ENCODE measurements at regions not wholly inside any gene's neighbourhood (a gene's known extent, or its start where the extent isn't known, plus 50 kb on each side); places are given as distances from the start of the nearest gene placed in this dataset.

DNA sequence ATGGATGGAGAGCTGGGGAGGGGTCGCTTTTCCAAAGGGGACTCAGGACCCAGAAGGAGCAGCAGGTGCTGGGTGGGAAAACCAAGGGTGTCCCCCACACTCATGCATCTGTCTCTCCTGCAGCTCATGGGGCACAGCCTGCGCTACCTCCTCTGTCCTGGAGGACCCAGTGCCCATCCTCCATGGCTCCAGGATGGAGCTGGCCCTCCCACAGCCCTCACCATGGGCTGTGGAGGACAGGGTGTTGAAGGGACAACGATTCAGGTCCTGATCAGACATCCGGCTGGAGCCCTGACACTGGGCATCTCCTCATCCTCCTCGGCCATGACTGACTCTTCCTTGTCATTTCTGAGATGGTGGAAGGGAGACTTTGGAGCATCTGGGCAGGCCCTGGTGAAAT is 97.9 kb upstream of the SULF2 start:
- TF ChIP-seq, protein P1, sequence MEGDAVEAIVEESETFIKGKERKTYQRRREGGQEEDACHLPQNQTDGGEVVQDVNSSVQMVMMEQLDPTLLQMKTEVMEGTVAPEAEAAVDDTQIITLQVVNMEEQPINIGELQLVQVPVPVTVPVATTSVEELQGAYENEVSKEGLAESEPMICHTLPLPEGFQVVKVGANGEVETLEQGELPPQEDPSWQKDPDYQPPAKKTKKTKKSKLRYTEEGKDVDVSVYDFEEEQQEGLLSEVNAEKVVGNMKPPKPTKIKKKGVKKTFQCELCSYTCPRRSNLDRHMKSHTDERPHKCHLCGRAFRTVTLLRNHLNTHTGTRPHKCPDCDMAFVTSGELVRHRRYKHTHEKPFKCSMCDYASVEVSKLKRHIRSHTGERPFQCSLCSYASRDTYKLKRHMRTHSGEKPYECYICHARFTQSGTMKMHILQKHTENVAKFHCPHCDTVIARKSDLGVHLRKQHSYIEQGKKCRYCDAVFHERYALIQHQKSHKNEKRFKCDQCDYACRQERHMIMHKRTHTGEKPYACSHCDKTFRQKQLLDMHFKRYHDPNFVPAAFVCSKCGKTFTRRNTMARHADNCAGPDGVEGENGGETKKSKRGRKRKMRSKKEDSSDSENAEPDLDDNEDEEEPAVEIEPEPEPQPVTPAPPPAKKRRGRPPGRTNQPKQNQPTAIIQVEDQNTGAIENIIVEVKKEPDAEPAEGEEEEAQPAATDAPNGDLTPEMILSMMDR (IDR thresholded peaks at IDR 0.05; ENCODE audit: low read depth, low read length) = no peak
- DNase-seq = no peak
- no peak overlapping the region for H3K27ac ChIP-seq

DNA sequence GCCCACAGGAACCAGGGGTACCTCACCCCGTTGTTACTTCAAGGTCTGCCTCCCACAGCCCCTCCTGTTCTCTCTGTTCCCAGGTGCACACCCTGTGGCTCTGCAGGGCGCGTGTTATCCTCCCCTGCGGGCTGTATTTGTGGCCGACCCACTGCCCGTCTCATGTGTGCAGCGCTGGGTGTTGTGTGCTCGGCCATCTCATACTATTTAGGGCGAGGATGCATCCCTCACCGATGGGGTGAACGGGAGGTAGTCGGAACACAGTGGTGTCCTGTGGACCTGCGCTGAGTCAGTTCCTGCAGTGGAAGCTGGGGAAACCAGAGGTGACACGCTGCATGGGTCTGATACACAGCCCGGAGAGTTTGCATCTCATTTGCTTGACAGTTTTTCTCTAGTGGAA is 94.5 kb upstream of the SULF2 start:
- no peak for DNase-seq

More for the DNA sequence above, 97.9 kb upstream of the SULF2 start:
- Histone ChIP-seq H3K36me3 (no peaks in the 10 kb centered on the region), H3K4me3 (ENCODE audit: low read depth, low read length) (no peak overlapping the region), H3K27me3 (ENCODE audit: insufficient read depth, low read depth, severe bottlenecking) (no peaks in the 10 kb centered on the region), H3K9me3 (ENCODE audit: severe bottlenecking) (no peaks in the 10 kb centered on the region)

DNA sequence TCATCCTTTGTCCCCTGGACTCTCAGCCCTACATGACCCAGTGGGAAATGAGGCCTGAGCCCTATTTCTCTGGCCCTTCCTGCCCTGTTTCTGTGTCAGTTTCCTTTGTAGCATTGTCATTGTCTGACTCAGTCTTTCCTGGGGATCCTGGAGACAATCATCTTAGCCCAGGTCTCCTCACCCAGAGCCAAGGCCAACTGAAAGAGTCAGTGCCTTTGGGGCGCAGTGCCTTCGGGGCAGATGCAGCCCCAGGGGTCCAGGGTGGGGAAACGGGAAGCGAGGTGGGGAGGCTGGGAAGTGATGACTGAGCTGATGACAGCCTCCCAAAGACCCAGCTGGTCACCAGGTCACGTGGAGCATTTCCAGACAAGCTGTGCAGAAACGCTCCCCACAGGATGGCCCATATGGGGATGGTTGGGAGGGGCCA is 93.3 kb upstream of the SULF2 start:
- TF ChIP-seq, protein P1 (IDR thresholded peaks at IDR 0.05; ENCODE audit: low read depth, low read length) = no peak
- Histone ChIP-seq H3K27ac (no peak overlapping the region), H3K36me3 (no peaks in the 10 kb centered on the region), H3K27me3 (ENCODE audit: insufficient read depth, low read depth, severe bottlenecking) (no peaks in the 10 kb centered on the region), H3K9me3 (ENCODE audit: severe bottlenecking) (no peaks in the 10 kb centered on the region), H3K4me3 (ENCODE audit: low read depth, low read length) (no peak overlapping the region)
- peak; percentile 35 for DNase-seq

More for the DNA sequence above, 94.5 kb upstream of the SULF2 start:
- Histone ChIP-seq H3K27ac (no peak overlapping the region), H3K9me3 (ENCODE audit: severe bottlenecking) (no peaks in the 10 kb centered on the region), H3K4me3 (ENCODE audit: low read depth, low read length) (no peak overlapping the region), H3K36me3 (no peaks in the 10 kb centered on the region), H3K27me3 (ENCODE audit: insufficient read depth, low read depth, severe bottlenecking) (no peaks in the 10 kb centered on the region)
- TF ChIP-seq, protein P1 (IDR thresholded peaks at IDR 0.05; ENCODE audit: low read depth, low read length) = no peak

DNA sequence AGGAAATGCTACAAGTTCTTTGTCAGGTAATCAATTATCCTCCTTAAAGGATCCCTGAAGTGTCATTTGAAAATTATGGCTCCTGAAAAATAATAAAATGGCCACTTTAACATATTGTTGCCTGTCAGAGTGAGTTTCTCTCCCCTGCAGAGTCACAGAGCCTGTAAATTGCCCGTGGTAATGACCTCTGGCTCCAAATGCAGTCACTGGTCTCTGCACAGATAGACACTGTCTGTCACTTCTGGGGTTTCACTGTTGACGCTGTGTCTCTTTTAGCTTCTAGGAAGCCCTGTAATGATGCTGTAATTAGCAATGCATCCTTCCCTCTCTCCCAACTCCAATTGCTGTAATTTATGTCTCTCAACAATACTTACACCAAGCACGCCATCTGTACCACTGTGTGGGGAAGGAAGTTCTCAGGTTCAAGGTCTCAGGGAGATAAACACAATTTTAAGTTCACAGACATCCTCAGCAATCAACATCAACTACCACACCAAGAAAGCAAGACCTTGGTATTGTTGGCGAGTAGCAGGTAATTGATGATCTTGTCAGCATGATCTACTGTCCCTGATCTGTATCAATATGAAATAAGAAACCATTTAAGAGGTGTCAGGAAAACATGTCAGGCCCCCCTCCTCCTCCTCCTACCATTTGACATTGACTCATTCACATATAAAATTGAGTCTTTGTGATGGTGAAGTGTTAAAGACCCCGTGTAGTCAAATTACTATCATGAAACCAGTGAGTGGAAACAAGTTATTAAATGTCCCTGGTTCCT is 91.2 kb upstream of the SULF2 start:
- TF ChIP-seq, protein P1 (IDR thresholded peaks at IDR 0.05; ENCODE audit: low read depth, low read length) = no peak
- Histone ChIP-seq H3K27ac (no peak overlapping the region), H3K27me3 (ENCODE audit: insufficient read depth, low read depth, severe bottlenecking) (no peaks in the 10 kb centered on the region), H3K36me3 (no peaks in the 10 kb centered on the region), H3K4me3 (ENCODE audit: low read depth, low read length) (no peak overlapping the region), H3K9me3 (ENCODE audit: severe bottlenecking) (no peaks in the 10 kb centered on the region)
- DNase-seq = no peak

DNA sequence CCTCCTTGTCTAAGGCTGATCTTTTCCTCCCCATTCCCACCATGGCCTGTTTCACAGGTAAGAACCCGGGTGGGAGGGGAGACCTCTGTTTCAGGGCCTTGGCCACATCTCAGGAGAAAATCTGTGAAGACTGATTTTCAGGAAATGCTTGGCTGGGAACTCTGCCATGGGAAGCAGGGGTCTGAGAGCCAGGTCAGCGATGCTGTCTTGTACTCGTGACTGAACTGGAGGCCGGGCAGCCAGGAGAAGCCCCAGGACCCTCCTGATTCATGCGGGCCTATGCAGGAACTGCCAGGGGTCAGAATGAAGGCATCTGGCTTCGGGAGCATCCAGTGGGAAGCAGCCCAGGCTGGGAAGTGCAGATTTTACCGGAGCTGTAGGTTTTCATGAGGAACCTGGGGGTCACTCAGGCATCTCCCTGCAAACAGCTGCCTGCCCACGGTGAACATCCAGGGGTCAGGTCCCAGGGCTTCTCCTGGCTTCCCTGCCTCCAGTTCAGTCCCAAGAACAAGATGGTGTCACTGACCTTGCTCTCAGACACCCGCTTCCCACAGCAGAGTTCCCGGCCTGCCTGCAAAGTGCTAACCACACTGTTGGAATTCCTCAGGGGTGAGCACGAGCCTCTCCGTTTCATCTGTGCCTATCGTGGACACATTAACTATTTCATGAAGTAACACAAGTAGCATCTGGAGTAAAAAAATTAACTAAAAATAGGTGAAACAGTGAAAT is 90.2 kb upstream of the SULF2 start:
- H3K9me3 ChIP-seq (ENCODE audit: severe bottlenecking) = no peaks in the 10 kb centered on the region
- H3K36me3 ChIP-seq = no peaks in the 10 kb centered on the region
- TF ChIP-seq, protein P1 (IDR thresholded peaks at IDR 0.05; ENCODE audit: low read depth, low read length) = no peak
- no peak for DNase-seq
- H3K4me3 ChIP-seq (ENCODE audit: low read depth, low read length) = no peak overlapping the region
- H3K27me3 ChIP-seq (ENCODE audit: insufficient read depth, low read depth, severe bottlenecking) = no peaks in the 10 kb centered on the region
- no peak overlapping the region for H3K27ac ChIP-seq

Measured in WERI-Rb-1 (cell line).